ENCODE measurements at regions not wholly inside any gene's neighbourhood (a gene's known extent, or its start where the extent isn't known, plus 50 kb on each side); places are given as distances from the start of the nearest gene placed in this dataset.
"Not testable (repeated sequence)": the region's sequence is repeated elsewhere in the genome, so short reads cannot be mapped to it uniquely, and the experiment has no call there.

GRCh38 chr10:23648618-23649017 lies 209.7 kb downstream of the OTUD1 start:
- no peak for DNase-seq (ENCODE audit: low spot score)

- no peak for DNase-seq (ENCODE audit: low spot score)
Measured at GRCh38 chr10:23656735-23657134, 217.9 kb downstream of the OTUD1 start.

- DNase-seq (ENCODE audit: low spot score), result no peak
Measured at GRCh38 chr10:23657677-23658076, 218.8 kb downstream of the OTUD1 start.

GRCh38 chr10:23671866-23672265 lies 233.0 kb downstream of the OTUD1 start:
- not testable (repeated sequence) for DNase-seq (ENCODE audit: low spot score)

GRCh38 chr10:23675585-23675984 lies 236.7 kb downstream of the OTUD1 start:
- no peak for DNase-seq (ENCODE audit: low spot score)

- no peak for DNase-seq (ENCODE audit: low spot score)
Measured at GRCh38 chr10:23676296-23676695, 237.4 kb downstream of the OTUD1 start.

GRCh38 chr10:23686722-23687121 lies 247.8 kb downstream of the OTUD1 start:
- no peak for DNase-seq (ENCODE audit: low spot score)

GRCh38 chr10:23692736-23693135 lies 253.9 kb downstream of the OTUD1 start:
- no peak for DNase-seq (ENCODE audit: low spot score)

GRCh38 chr10:23693501-23693901 lies 254.6 kb downstream of the OTUD1 start:
- DNase-seq (ENCODE audit: low spot score), result no peak

- no peak for DNase-seq (ENCODE audit: low spot score)
Measured at GRCh38 chr10:23693925-23694324, 255.1 kb downstream of the OTUD1 start.

- no peak for DNase-seq (ENCODE audit: low spot score)
Measured at GRCh38 chr10:23694446-23694920, 255.6 kb downstream of the OTUD1 start.

GRCh38 chr10:23694921-23695824 lies 256.3 kb downstream of the OTUD1 start:
- no peak for DNase-seq (ENCODE audit: low spot score)

- no peak for DNase-seq (ENCODE audit: low spot score)
Measured at GRCh38 chr10:23695825-23696420, 257.0 kb downstream of the OTUD1 start.

GRCh38 chr10:23696476-23696875 lies 257.6 kb downstream of the OTUD1 start:
- no peak for DNase-seq (ENCODE audit: low spot score)

GRCh38 chr10:23702977-23703414 lies 264.1 kb downstream of the OTUD1 start:
- peak; percentile 35 for DNase-seq (ENCODE audit: low spot score)

- DNase-seq (ENCODE audit: low spot score), result no peak
Measured at GRCh38 chr10:23715363-23715762, 276.5 kb downstream of the OTUD1 start.

- no peak for DNase-seq (ENCODE audit: low spot score)
Measured at GRCh38 chr10:23717913-23718312, 279.0 kb downstream of the OTUD1 start.

- no peak for DNase-seq (ENCODE audit: low spot score)
Measured at GRCh38 chr10:23718946-23719345, 280.1 kb downstream of the OTUD1 start.

GRCh38 chr10:23723796-23724195 lies 284.9 kb downstream of the OTUD1 start:
- DNase-seq (ENCODE audit: low spot score), result no peak

GRCh38 chr10:23725548-23725947 lies 286.7 kb downstream of the OTUD1 start:
- DNase-seq (ENCODE audit: low spot score), result no peak

GRCh38 chr10:23742368-23742767 lies 303.5 kb downstream of the OTUD1 start:
- no peak for DNase-seq (ENCODE audit: low spot score)

GRCh38 chr10:23742807-23743206 lies 303.9 kb downstream of the OTUD1 start:
- no peak for DNase-seq (ENCODE audit: low spot score)

GRCh38 chr10:23754179-23754578 lies 315.3 kb downstream of the OTUD1 start:
- DNase-seq (ENCODE audit: low spot score), result no peak
